ENCODE measurements at regions not wholly inside any gene's neighbourhood (a gene's known extent, or its start where the extent isn't known, plus 50 kb on each side); places are given as distances from the start of the nearest gene placed in this dataset.
"Not testable (repeated sequence)": the region's sequence is repeated elsewhere in the genome, so short reads cannot be mapped to it uniquely, and the experiment has no call there.

DNA sequence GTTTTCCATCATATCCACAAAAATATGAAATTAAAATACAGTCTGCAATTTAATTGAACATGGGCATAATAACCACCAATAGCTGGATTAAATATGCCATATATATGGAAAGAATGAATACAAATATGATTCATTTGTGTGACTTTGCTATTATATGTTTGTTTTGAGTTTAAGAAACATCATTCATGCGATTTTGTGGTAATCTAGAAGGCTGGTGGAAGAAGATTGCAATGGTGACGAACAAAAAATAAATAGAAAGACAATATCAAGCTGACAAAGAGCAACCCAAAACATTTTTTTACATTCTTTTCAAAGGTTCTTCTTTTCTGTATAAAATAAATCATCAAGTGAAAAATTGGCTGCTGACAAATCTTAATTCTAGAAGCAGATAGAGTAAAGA is 610.0 kb downstream of the MAT2B start:
- no peak for DNase-seq (ENCODE audit: low read depth)

DNA sequence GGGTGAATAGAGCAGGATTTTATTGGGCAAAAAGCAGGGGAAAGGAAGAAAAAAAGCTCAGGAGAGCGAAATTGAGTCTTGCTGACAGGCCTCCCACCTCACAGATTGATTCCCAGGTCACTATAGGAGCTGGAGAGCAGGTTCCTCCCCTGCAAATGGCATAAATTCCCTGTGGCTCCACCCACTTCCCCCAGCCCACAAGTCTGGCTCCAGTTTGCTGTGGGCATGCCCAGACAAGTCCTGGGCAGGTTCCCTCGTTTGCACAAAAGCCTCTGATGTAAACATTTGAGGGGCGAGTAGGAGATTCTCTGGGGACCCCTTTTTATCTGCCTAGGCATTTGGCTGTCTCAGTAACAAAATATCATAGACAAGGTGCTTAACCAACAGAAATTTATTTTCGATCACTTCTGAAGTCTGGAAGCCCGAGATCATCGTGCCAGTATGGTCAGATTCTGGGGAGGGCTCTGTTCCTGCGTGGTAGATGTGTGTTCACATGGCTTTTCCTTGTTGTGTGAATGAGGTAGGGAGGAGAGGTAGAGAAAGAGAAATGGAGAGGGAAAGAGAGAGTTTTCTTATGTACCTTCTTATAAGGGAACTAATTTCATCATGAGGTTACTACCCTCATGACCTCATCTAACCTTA is 614.5 kb downstream of the MAT2B start:
- no peak for DNase-seq (ENCODE audit: low read depth)

DNA sequence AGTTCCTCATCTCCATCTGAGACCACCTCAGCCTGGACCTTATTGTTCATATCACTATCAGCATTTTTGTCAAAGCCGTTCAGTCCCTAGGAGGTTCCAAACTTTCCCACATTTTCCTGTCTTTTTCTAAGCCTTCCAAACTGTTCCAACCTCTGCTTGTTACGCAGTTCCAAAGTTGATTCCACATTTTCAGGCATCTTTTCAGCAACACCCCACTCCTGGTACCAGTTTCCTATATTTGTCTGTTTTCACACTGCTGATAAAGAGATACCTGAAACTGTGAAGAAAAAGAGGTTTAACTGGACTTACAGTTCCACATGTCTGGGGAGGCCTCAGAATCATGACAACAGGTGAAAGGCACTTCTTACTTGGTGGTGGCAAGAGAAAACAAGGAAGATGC is 622.1 kb downstream of the MAT2B start:
- DNase-seq (ENCODE audit: low read depth), result no peak

DNA sequence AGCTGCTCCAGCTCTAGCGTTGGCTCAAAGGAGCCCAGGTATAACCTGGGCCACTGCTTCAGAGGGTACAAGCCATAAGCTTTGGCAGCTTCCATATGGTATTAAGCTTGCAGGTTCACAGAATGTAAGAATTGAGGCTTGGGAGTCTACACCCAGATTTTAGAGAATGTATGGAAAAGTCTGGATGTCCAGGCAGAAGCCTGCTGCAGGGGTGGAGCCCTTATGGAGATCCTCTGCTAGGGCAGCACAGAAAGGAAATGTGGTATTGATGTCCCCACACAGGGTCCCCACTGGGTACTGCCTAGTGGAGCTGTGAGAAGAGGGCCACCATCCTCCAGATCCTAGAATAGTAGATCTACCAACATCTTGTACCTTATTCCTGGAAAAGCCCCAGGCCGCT is 626.9 kb downstream of the MAT2B start:
- DNase-seq (ENCODE audit: low read depth), result no peak

DNA sequence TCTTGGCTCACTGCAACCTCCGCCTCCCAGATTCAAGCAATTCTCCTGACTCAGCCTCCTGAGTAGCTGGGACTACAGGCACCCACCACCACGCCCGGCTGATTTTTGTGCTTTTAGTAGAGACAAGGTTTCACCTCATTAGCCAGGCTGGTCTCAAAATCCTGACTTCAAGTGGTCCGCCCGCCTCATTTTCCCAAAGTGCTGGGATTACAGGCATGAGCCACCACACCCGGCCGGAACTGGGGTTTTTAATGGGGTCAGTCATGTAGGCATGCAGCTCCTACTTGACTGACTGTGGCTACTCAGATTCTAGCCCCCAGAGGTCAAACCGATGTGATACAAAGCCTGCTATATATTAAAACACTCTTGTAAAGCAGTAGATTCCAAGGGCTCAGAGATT is 631.7 kb downstream of the MAT2B start:
- DNase-seq (ENCODE audit: low read depth), result no peak

DNA sequence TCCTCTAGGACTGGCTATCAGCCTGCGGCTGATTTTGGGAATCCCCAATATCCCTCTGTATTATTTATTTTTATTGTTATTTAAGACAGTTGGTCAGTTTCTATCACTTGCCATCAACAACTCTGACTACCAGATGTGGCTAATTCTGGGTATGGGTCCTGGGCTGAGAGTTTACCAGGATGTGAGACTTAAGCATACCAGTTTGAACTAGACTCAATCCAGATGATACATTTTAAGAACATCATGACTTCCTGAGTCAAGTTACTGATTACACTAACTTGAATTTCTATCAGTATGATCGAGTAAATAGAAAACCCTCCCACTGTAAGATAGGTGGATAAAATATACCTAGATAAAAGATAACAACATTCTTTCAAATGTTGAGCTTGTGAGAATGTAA is 634.0 kb downstream of the MAT2B start:
- DNase-seq (ENCODE audit: low read depth), result no peak

DNA sequence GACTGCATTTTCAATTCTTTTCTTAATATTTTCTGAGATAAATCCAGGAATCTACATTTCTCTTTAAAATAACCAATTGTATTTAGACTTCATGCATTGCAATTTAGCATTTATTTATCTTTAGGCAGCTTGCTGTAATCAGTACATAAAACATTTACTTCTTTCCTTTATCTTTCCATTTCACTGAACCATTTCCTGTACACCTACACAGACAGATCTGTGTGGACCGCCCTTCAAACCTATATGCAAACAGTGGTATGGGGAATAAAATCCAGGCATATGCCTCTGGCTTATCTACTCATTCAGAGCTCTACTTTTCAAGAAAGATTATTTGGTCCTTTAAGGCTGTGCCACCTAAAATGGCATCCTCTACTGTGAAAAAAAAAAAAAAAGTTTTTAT is 640.0 kb downstream of the MAT2B start:
- no peak for DNase-seq (ENCODE audit: low read depth)

DNA sequence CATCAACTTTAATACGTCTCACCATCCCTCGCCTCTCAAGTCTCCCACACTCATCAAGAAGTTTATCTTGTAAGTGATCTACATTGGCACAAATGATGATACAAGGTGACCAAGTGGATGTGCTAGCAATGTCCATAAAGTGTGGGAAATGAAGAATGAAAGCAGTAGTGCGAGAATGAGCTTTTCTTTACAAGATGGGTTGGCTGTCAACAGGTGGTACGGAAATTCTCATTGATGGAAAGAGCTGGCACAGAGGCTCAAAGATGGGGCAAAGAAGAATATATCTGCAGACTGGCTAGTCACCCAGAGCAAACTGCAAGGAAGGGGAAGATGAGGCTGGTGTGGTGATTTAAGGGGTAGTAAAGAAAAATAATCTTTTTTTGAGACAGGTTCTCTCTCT is 640.8 kb downstream of the MAT2B start:
- no peak for DNase-seq (ENCODE audit: low read depth)

DNA sequence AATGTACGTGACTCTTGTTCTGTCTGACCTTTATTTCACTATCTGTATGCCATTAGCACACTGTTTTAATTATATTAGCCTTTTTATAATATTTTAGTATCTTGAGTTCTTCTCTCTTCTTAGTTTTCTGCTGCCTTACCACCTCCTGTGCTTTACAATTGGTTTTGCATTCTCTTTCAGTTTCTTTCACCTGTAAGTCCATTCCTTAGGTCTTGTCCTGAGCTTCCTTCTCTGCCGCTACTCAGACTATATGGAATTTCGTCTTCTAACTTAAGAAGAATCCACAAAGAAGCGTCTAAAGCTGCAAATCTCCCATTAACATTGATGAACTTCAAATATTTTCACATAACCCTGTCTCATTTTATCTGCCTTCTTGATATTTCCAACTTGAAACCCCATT is 642.9 kb downstream of the MAT2B start:
- no peak for DNase-seq (ENCODE audit: low read depth)

DNA sequence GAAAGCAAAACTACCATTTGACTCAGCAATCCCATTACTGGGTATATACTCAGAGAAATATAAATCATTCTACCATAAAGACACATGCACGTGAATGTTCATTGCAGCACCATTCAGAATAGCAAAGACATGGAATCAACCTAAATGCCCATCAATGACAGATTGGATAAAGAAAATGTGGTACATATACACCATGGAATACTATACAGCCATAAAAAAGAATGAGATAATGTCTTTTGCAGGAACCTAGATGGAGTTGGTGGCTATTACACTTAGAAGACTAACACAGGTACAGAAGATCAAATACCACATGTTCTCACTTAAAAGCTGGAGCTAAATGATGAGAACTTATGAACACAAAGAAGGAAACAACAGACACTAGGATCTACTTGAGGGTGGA is 647.1 kb downstream of the MAT2B start:
- not testable (repeated sequence) for DNase-seq (ENCODE audit: low read depth)

DNA sequence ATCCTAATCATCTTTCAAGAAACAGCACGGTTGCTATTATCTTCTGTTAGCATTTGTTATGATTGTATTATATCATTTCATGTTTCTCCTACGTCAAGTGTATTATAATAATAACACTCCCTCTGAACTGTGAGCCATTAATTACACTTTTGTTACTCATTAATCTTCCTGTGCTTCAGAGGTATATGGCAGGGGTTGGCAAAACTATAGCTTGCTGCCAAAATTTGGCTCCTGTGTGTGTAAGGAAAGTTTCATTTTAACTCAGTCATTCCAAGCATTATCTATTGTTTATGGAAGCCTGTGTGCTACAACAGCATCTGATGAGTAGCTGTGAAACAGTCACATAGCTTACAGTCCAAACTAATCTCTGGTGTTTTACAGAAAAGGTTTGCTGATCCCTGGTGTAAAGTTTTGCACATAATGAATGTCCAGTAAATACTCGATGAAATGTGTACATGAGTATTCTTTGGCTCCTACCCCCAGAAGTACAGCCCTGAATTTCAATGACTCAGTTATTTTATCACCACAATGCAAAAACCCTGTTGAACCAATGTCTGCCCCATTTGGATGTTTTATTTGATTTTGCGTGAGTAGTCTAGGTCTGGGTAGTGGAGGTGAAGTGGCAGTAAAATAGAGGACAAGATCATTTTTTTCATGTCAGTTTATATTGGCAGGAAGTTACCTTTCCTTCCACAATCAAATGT is 648.2 kb downstream of the MAT2B start:
- no peak for DNase-seq (ENCODE audit: low read depth)

DNA sequence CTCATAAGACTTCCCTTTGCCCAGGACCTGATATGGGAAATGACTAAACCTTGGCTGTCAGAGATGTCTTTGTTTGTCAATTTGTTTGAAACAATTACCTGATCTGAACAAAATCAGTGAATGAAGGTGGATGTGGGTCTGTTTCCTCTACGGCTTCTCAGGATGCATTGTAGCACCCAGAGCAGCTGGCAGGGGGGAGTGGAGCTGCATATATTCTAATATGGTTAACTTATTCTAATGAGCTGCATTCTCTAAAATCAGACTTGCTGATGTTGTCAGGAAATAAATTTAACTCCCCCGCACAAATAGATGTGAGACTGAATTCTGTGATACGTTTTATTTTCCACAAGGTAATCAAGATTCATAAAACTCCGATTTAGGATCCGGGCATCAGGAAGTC is 665.4 kb downstream of the MAT2B start:
- DNase-seq (ENCODE audit: low read depth), result no peak

DNA sequence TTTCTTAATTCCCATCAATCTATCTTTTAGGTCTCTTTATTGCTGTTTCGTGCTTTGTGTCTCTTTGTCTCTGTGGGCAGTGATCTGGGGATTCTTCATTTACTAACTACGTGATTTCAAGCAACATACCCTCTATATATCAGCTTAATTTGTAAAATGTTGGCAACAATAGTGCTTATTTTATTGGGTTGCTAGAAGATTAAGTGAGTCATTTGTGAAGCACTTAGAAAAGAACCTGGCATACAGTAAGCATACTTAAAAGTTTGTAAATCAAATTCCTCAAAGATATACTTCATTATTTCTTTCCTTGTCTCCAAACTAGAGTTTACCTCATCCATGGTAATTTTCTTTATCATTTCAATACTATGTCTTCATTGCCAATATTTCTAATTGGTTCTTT is 669.7 kb downstream of the MAT2B start:
- peak; percentile 2 for DNase-seq (ENCODE audit: low read depth)

DNA sequence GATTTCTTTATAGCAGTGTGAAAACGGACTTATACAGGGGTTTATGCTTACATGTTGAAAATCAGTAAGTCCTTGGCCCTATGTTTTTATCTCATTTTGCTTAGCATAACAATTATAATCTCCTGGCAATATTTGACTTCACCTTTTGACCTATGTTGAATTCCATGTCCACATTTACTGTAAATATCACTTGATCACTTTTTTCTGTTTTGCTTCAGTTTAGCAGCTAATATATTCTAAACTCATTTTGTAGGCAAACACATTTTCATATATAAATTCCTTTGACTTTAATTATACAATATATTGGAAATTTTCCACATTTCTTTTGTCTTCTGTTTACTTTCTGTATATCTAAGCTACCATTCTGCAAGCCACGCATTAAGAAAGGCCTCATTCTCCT is 674.0 kb downstream of the MAT2B start:
- DNase-seq (ENCODE audit: low read depth), result no peak

DNA sequence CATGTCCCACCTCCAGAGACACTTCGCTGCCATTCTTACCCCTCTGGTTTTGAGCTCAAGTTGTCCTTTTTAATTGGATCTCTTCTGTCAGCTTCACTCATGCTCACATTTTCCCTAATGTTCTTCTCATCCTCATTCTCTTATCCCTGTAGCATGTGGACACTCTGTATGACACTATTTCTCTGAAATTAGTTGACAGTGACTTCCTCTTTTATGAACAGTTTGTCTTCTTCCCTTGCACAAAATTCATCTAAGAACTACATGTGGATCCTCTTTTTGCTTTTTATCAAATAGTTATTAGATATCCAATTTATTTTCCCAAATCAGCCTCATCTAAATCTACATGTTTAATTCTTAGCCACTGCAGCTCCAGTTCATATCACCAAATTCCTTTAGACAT is 676.2 kb downstream of the MAT2B start:
- DNase-seq (ENCODE audit: low read depth), result no peak

DNA sequence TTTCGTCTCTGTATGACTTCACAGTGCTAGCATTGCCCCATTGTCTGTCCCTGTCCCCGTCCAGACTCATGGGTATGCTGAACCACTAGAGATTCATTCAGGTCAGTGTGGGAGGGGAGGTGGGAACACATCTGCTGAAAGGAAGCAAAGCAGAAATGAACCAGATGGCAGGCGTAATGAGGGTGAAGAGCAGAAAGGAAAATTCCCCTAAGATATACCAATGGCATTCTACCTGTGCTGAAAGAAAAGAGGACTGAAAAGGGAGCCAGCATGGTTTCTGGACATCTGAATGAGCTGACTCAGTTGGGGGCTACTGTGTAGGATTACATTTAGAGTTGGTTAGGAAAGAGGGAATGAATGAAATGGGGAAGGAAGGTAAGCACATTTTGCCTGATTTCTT is 678.7 kb downstream of the MAT2B start:
- DNase-seq (ENCODE audit: low read depth), result no peak

DNA sequence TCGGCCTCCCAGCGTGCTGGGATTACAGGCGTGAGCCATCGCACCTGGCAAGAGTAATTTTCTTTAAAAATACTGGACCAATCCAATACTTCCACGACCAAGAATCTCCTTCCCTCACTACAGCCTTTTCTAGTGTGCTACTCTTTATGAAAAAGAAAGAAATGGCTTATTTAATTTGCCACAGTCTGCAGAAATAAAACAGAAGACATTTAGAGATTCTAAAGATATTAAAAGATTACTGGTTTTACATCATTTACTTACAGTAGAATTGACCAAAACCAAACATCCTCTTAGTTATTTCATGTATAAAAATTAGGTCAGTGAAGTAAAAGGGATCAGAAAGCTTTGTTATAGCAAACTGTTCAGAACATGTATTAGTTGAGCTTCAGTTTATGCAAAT is 679.6 kb downstream of the MAT2B start:
- DNase-seq (ENCODE audit: low read depth), result no peak

DNA sequence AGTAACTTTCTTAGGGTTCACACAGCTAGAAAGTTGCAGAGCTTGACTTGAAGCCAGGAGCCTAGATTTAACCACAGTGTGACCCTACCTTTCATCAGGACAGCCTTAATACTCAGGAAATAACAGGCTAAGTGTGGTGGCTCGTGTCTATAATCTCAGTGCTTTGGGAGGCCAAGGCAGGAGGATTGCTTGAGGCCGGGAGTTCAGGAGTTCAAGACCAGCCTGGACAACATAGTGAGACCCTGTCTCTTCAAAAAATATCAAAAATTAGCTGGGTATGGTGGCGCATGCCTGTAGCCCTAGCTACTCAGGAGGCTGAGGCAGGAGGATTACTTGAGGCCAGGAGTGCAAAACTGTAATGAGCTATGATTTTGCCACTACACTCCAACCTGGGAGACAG is 681.1 kb downstream of the MAT2B start:
- no peak for DNase-seq (ENCODE audit: low read depth)

DNA sequence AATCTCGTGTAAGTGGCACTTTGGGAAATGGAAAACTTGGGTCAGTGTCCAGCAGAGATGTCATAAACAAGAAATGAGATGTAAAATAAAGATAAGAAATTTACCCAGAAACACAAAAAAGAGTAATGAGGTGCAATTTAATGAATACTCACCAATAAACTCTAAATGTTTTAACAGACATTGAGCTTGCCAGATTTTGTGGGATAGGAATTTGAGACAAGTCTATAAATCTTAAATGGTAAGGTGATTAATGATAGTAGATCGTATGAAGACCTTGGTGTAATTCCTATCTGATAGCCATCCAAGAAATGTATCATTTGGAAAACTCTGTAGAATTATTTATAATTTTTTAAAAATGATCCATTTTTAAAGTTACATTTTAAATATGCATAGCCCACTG is 682.4 kb downstream of the MAT2B start:
- DNase-seq (ENCODE audit: low read depth), result no peak

DNA sequence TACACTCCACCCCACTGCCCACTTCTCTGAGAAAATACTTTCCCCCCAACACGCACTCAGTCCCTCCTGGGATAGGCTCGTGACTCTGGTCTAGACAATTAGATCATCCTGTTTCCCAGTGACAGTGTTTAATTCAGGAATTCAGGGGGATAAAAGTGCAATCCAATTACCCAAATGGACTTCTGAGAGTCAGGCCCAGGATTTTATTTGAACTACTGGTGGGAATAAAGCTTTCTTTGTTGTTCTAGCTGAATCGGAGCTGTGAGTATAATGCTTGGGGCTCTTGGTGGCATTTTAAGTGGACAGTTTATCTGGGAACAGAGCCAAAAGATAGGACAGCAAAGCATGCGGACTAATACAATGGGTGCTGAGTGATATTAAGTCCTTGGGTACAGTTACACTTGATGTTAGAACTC is 683.3 kb downstream of the MAT2B start:
- DNase-seq (ENCODE audit: low read depth), result no peak

DNA sequence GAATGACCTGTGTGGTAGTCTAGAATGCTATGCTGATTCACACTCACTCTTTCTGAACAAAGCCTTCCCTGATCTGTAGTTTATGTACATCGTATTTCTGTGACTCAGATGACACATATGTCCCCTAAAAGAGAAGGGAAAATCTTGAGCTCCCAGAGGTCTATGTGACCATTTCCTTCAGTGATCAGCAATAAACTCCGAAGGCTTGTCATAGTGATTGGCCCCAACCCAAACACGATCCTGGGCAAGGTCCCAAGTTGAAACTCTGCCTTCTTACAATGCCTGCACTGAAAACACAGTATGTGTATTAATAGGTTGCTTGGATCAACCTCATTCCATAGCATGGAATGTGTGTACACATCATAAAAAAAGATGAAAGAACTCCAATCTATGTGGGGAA is 685.8 kb downstream of the MAT2B start:
- DNase-seq (ENCODE audit: low read depth), result peak; percentile 29

DNA sequence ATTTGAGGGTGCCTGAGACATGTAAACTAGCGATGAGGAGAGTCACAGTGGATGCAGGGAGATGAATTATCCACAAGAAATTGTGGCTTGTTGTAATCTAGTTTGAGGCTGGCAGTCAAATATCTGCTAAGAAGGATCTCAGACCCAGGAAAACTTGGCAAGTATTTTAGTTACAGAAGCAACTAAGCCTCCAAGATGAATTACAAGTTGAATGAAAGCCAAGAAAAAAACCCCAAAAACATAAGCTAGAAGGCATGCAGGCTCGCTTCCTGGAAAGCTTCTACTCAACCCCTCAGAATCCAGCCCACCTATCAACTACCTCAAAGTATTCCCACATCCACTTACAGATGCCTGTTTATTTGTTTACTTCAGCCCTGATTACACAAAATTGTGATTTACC is 696.9 kb downstream of the MAT2B start:
- no peak for DNase-seq (ENCODE audit: low read depth)

DNA sequence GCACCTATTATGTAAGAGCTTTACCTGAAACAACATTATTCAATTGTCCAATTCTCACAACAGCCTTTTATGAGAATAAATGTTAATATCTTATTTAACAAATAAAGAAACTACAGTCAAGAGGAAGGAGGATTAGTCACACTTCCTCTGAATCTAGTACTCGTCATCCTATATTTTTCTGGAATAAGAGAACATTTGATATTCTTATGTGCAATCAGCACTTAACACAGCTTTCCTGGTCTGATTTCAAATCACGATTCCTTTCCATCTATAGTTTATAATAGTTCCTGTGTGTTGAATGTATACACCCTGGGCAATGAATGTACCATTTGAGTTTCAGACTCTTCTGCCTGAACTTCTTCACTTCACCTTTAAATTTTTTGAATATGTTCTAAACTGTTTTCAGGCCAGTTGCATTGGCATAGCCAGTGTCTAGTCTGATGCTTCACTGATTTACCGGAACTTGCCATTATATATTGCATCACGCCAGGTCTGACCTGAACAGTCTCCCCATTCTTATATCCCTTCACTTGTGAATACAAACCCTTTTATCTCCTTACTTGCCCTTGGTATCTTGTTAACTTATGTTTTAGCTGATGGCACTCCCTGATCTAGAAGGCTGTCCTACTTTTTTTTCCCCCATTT is 698.3 kb downstream of the MAT2B start:
- DNase-seq (ENCODE audit: low read depth), result no peak

Measured in fibroblast of gingiva (primary cell).